HG03039 (cell line): ENCODE measurements at regions not wholly inside any gene's neighbourhood (a gene's known extent, or its start where the extent isn't known, plus 50 kb on each side); places are given as distances from the start of the nearest gene placed in this dataset.

Experiments used
- ATAC-seq: cut with Tn5 transposase; IDR thresholded peaks from one replicate; pipeline ENCODE4 v1.9.1; 2021; ENCODE audit warnings: mild to moderate bottlenecking, moderate library complexity; ENCODE audit not compliant: unreplicated experiment

- ATAC-seq, result no peak
These were observed 153.2 kb upstream of the FRMD4B start for GRCh38 chr3:69539134-69539533.

- no peak for ATAC-seq
These were observed 152.4 kb upstream of the FRMD4B start for GRCh38 chr3:69538281-69538680.

- no peak for ATAC-seq
These were observed 150.6 kb upstream of the FRMD4B start for GRCh38 chr3:69536306-69537020.

- ATAC-seq, result no peak
These were observed 149.7 kb upstream of the FRMD4B start for GRCh38 chr3:69535613-69536012.

GRCh38 chr3:69532547-69533224 is 146.8 kb upstream of the FRMD4B start:
- ATAC-seq, result no peak

- ATAC-seq, result no peak
These were observed 146.0 kb upstream of the FRMD4B start for GRCh38 chr3:69531576-69532546.

GRCh38 chr3:69530554-69530953 is 144.7 kb upstream of the FRMD4B start:
- ATAC-seq, result no peak

- ATAC-seq, result no peak
These were observed 141.6 kb upstream of the FRMD4B start for GRCh38 chr3:69527498-69527897.

GRCh38 chr3:69524816-69525215 is 138.9 kb upstream of the FRMD4B start:
- ATAC-seq, result no peak

GRCh38 chr3:69521286-69521685 is 135.4 kb upstream of the FRMD4B start:
- no peak for ATAC-seq

GRCh38 chr3:69511361-69511760 is 125.5 kb upstream of the FRMD4B start:
- no peak for ATAC-seq

- no peak for ATAC-seq
These were observed 124.7 kb upstream of the FRMD4B start for GRCh38 chr3:69510481-69511030.

- no peak for ATAC-seq
These were observed 123.4 kb upstream of the FRMD4B start for GRCh38 chr3:69509288-69509687.

GRCh38 chr3:69505770-69506407 is 120.0 kb upstream of the FRMD4B start:
- no peak for ATAC-seq

- ATAC-seq, result no peak
These were observed 118.3 kb upstream of the FRMD4B start for GRCh38 chr3:69504232-69504631.

GRCh38 chr3:69500604-69501003 is 114.7 kb upstream of the FRMD4B start:
- ATAC-seq, result no peak

GRCh38 chr3:69499899-69500421 is 114.1 kb upstream of the FRMD4B start:
- ATAC-seq, result no peak

- ATAC-seq, result no peak
These were observed 113.5 kb upstream of the FRMD4B start for GRCh38 chr3:69499422-69499821.

- no peak for ATAC-seq
These were observed 111.0 kb upstream of the FRMD4B start for GRCh38 chr3:69496856-69497255.

- ATAC-seq, result no peak
These were observed 108.3 kb upstream of the FRMD4B start for GRCh38 chr3:69494185-69494584.
